Type B pancreatic cell (in vitro differentiated cells): ENCODE measurements at regions not wholly inside any gene's neighbourhood (a gene's known extent, or its start where the extent isn't known, plus 50 kb on each side); places are given as distances from the start of the nearest gene placed in this dataset.

Experiments
- DNase-seq: peaks from one replicate; pipeline ENCODE4 v3.0.0; 2021; ENCODE audit warnings: mixed read lengths; ENCODE audit not compliant: unreplicated experiment; ENCODE audit errors: extremely low spot score
- H3K27ac Mint-ChIP-seq: 2 replicates; pipeline ENCODE4 v1.8.0; 2021; ENCODE audit warnings: mild to moderate bottlenecking, mixed read lengths
- H3K27me3 Mint-ChIP-seq: 2 replicates; pipeline ENCODE4 v1.8.0; 2021; ENCODE audit warnings: mixed read lengths
- H3K36me3 Mint-ChIP-seq: 2 replicates; pipeline ENCODE4 v1.8.0; 2021; ENCODE audit warnings: mixed read lengths
- H3K4me1 Mint-ChIP-seq: one replicate; pipeline ENCODE4 v1.8.0; 2021; ENCODE audit warnings: mixed read lengths; ENCODE audit not compliant: unreplicated experiment
- H3K4me3 Mint-ChIP-seq: 2 replicates; pipeline ENCODE4 v1.8.0; 2021; ENCODE audit warnings: mild to moderate bottlenecking, mixed read lengths
- H3K9me3 Mint-ChIP-seq: 2 replicates; pipeline ENCODE4 v1.8.0; 2021; ENCODE audit warnings: mixed read lengths
- CTCF ChIP-seq: fragments of 200-600 bp; sonication (generic); conservative IDR thresholded peaks from 2 replicates; pipeline ENCODE4 v1.5.0; 2021; ENCODE audit warnings: antibody characterized with exemption, mild to moderate bottlenecking

DNA sequence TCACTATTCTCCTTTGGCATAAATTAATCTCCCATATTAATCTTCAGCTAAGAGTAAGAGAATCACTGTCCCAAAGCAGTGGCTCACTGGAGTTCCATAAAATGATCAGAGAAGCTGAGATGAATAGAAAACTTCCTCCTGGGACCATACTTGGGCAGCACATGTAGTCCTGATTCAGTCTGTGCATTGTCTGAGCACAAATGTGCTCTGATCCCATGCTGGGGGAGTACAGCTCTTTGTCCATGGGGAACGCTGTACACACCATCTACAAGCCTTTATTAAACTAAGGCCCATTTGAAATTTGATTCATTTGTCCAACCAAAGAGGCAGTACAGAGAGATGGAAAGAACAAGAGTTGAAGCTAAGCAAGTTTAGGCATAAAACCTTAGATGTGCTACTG is 147.4 kb upstream of the PGR start:
- Mint-ChIP-seq H3K36me3 (no peaks in the 10 kb centered on the region), H3K27me3 (peaks cover 3% of the 10 kb centered on the region), H3K27ac (no peak overlapping the region), H3K4me3 (no peak overlapping the region), H3K4me1 (no peaks in the 10 kb centered on the region), H3K9me3 (peaks cover 5% of the 10 kb centered on the region)
- DNase-seq = no peak
- TF ChIP-seq CTCF = no peak

- Mint-ChIP-seq H3K27ac (no peak overlapping the region), H3K4me3 (no peak overlapping the region), H3K36me3 (no peaks in the 10 kb centered on the region), H3K9me3 (no peaks in the 10 kb centered on the region), H3K4me1 (no peaks in the 10 kb centered on the region), H3K27me3 (peaks cover 3% of the 10 kb centered on the region)
- DNase-seq = no peak
- TF ChIP-seq CTCF = no peak
Observed at GRCh38 chr11:101269990-101270660, 140.5 kb upstream of the PGR start.

DNA sequence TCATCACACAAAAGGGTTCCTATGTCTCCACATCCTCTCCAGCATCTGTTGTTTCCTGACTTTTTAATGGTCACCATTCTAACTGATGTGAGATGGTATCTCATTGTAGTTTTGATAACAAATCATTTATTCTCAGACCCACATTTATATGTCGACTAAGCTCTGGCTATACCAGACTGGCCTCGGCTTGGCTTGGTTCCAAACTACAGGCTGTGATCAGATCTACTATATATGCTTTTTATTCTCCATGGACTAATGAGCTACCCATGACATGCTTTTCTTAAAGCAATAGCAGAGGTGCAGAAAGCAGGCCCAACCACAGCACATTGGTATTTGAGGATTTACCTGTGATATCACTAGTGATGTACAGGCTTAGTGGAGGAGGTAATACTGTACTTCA is 139.8 kb upstream of the PGR start:
- no peak for TF ChIP-seq CTCF
- no peaks in the 10 kb centered on the region for H3K36me3 Mint-ChIP-seq
- no peak for DNase-seq
- no peak overlapping the region for H3K27ac Mint-ChIP-seq
- H3K27me3 Mint-ChIP-seq = peaks cover 3% of the 10 kb centered on the region
- H3K4me3 Mint-ChIP-seq = no peak overlapping the region
- H3K9me3 Mint-ChIP-seq = no peaks in the 10 kb centered on the region
- no peaks in the 10 kb centered on the region for H3K4me1 Mint-ChIP-seq

GRCh38 chr11:101267654-101268053 is 138.0 kb upstream of the PGR start:
- Mint-ChIP-seq H3K27ac (no peak overlapping the region), H3K4me3 (no peak overlapping the region), H3K9me3 (no peaks in the 10 kb centered on the region), H3K36me3 (no peaks in the 10 kb centered on the region), H3K4me1 (no peaks in the 10 kb centered on the region), H3K27me3 (no peaks in the 10 kb centered on the region)
- no peak for TF ChIP-seq CTCF
- no peak for DNase-seq

- no peaks in the 10 kb centered on the region for H3K4me1 Mint-ChIP-seq
- H3K27ac Mint-ChIP-seq = no peak overlapping the region
- no peak overlapping the region for H3K4me3 Mint-ChIP-seq
- no peaks in the 10 kb centered on the region for H3K27me3 Mint-ChIP-seq
- H3K9me3 Mint-ChIP-seq = no peaks in the 10 kb centered on the region
- TF ChIP-seq CTCF = no peak
- DNase-seq = no peak
- no peaks in the 10 kb centered on the region for H3K36me3 Mint-ChIP-seq
Observed at GRCh38 chr11:101264306-101264705, 134.7 kb upstream of the PGR start.

GRCh38 chr11:101262995-101263394 is 133.4 kb upstream of the PGR start:
- no peaks in the 10 kb centered on the region for H3K36me3 Mint-ChIP-seq
- no peak overlapping the region for H3K4me3 Mint-ChIP-seq
- TF ChIP-seq CTCF = no peak
- DNase-seq = no peak
- H3K27me3 Mint-ChIP-seq = no peaks in the 10 kb centered on the region
- no peaks in the 10 kb centered on the region for H3K4me1 Mint-ChIP-seq
- no peaks in the 10 kb centered on the region for H3K9me3 Mint-ChIP-seq
- no peak overlapping the region for H3K27ac Mint-ChIP-seq
